GM18517 (cell line): ENCODE measurements at regions not wholly inside any gene's neighbourhood (a gene's known extent, or its start where the extent isn't known, plus 50 kb on each side); places are given as distances from the start of the nearest gene placed in this dataset.

Experiments
- ATAC-seq: cut with Tn5 transposase; IDR thresholded peaks from one replicate; pipeline ENCODE4 v1.9.1; 2021; ENCODE audit warnings: mild to moderate bottlenecking, moderate library complexity; ENCODE audit not compliant: unreplicated experiment

GRCh38 chr10:29962166-29962850 is 97.1 kb downstream of the JCAD start:
- no peak for ATAC-seq

- no peak for ATAC-seq
Observed at GRCh38 chr10:29961351-29961750, 98.0 kb downstream of the JCAD start.

GRCh38 chr10:29960261-29960660 is 99.1 kb downstream of the JCAD start:
- ATAC-seq, result no peak

- no peak for ATAC-seq
Observed at GRCh38 chr10:29959586-29959985, 99.8 kb downstream of the JCAD start.

GRCh38 chr10:29958440-29958839 is 100.9 kb downstream of the JCAD start:
- no peak for ATAC-seq

- no peak for ATAC-seq
Observed at GRCh38 chr10:29957907-29958331, 101.5 kb downstream of the JCAD start.

- ATAC-seq, result no peak
Observed at GRCh38 chr10:29957236-29957635, 102.2 kb downstream of the JCAD start.

- no peak for ATAC-seq
Observed at GRCh38 chr10:29956335-29956924, 103.0 kb downstream of the JCAD start.

- no peak for ATAC-seq
Observed at GRCh38 chr10:29955329-29955935, 104.0 kb downstream of the JCAD start.

- no peak for ATAC-seq
Observed at GRCh38 chr10:29951441-29951931, 107.9 kb downstream of the JCAD start.

GRCh38 chr10:29950391-29950790 is 109.0 kb downstream of the JCAD start:
- no peak for ATAC-seq

- ATAC-seq, result no peak
Observed at GRCh38 chr10:29949411-29950011, 109.9 kb downstream of the JCAD start.

GRCh38 chr10:29948881-29949355 is 110.5 kb downstream of the JCAD start:
- no peak for ATAC-seq

GRCh38 chr10:29947701-29948060 is 111.7 kb downstream of the JCAD start:
- ATAC-seq, result no peak

- ATAC-seq, result no peak
Observed at GRCh38 chr10:29946953-29947700, 112.3 kb downstream of the JCAD start.

- no peak for ATAC-seq
Observed at GRCh38 chr10:29946614-29946952, 112.8 kb downstream of the JCAD start.

GRCh38 chr10:29941476-29941875 is 117.9 kb downstream of the JCAD start:
- ATAC-seq, result no peak

- ATAC-seq, result no peak
Observed at GRCh38 chr10:29932991-29933390, 126.4 kb downstream of the JCAD start.

GRCh38 chr10:29931833-29932232 is 127.6 kb downstream of the JCAD start:
- no peak for ATAC-seq

GRCh38 chr10:29929006-29929405 is 130.4 kb downstream of the JCAD start:
- no peak for ATAC-seq

- no peak for ATAC-seq
Observed at GRCh38 chr10:29926693-29927048, 132.7 kb downstream of the JCAD start.
